Pancreas (tissue), 10 donors: ENCODE measurements at regions not wholly inside any gene's neighbourhood (a gene's known extent, or its start where the extent isn't known, plus 50 kb on each side); places are given as distances from the start of the nearest gene placed in this dataset.
A peak's percentile ranks its signal among the peaks of the same experiment; 100 is the strongest.

ENCODE experiments used
- ATAC-seq, 4 donors: fragments of 200-7000 bp; cut with Tn5 transposase; one replicate each; pipeline versions ENCODE4 v1.8.0 to v1.9.1; 2020; ENCODE audit warnings: mild to moderate bottlenecking in 4 of 4, moderate library complexity in 4 of 4
- DNase-seq, 6 donors: peaks; one replicate each; pipeline ENCODE4 v3.0.0-alpha.2; 2020
- FAIRE-seq: peaks from 2 replicates; lab custom pipeline; 2012; peaks lifted over from hg19 to GRCh38; lab: Jason Lieb, UNC
- H3K27ac ChIP-seq, 4 donors: fragments of 200-600 bp; sonication (generic); 1 replicate in 3 of 4; 2 replicates in 1 of 4; pipeline versions ENCODE4 v1.5.0 to v1.8.0; 2020
- H3K27me3 ChIP-seq, 4 donors: fragments of 200-600 bp; one replicate each; pipeline ENCODE4 v1.8.0; 2021
- H3K36me3 ChIP-seq, 3 donors: fragments of 200-600 bp; sonication (generic) in 1 of 3; one replicate each; pipeline versions ENCODE4 v1.5.0 to v1.8.0; 2020 to 2021
- H3K4me1 ChIP-seq, 3 donors: fragments of 200-600 bp; one replicate each; pipeline ENCODE4 v1.8.0; 2021
- H3K4me3 ChIP-seq, 4 donors: fragments of 200-600 bp; sonication (generic) in 2 of 4; one replicate each; pipeline versions ENCODE4 v1.5.0 to v1.8.0; 2020 to 2021
- H3K9me3 ChIP-seq, 4 donors: fragments of 200-600 bp; one replicate each; pipeline ENCODE4 v1.8.0; 2021
- WGBS, 2 donors: extraction: QIAGEN DNeasy Blood & Tissue Kit; methylation state at CpG; one replicate each; pipeline ENCODE4 v1.1.7; 2013; 5-methylcytosine and 5-hydroxymethylcytosine counted together
- intact Hi-C, 3 donors: fragments of 100-400 bp; cut with DNase I; formaldehyde crosslinking; loops; one replicate each; pipeline versions ENCODE4 v1.11.1 to v1.14.2; 2022
- TF ChIP-seq, protein P1 (sequence below), 4 donors: fragments of 200-600 bp; sonication (generic) in 3 of 4; IDR thresholded peaks; one replicate each; pipeline versions ENCODE4 v1.5.0 to v1.8.0; 2021; ENCODE audit warnings: antibody characterized with exemption in 4 of 4
- donor health status: healthy with polysubstance abuse.
- donor health status: DM: no; HTN: no; CAD: no; lungs with moderate emphysema.
- donor health status: DM: no; HTN: no; CAD: no.
- donor health status: control.
- donor health status: control.
- donor health status: Bipolar disorder and iron deficiency.
- donor health status: DM: yes; HTN: yes; CAD: no.
- donor health status: DM: no; HTN: no; CAD: no.
- donor health status: DM: no; HTN: no; CAD: no.
- donor health status: DM: yes; HTN: yes; CAD: no.

DNA sequence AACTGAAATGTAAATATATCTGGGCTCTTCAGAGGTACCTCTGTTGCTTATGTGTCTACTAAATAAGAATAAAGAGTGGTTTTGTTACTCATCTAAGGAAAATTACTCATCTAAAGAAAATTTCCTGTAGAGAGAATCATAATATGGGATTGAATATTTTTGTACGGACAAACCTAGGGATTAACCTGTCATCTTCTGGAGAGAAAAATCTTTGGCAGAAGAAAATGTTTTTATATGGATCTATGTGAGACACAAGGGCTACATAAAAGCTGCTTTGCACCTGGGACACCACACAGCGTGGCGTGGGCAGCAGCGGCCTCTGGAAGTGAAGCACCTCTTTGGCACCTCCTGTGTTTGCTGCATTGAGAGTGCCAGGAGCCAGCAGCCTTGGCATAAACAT, 242.9 kb upstream of the DACH1 start:
- H3K27me3 ChIP-seq: no peaks in the 10 kb centered on the region
- TF ChIP-seq, protein P1, sequence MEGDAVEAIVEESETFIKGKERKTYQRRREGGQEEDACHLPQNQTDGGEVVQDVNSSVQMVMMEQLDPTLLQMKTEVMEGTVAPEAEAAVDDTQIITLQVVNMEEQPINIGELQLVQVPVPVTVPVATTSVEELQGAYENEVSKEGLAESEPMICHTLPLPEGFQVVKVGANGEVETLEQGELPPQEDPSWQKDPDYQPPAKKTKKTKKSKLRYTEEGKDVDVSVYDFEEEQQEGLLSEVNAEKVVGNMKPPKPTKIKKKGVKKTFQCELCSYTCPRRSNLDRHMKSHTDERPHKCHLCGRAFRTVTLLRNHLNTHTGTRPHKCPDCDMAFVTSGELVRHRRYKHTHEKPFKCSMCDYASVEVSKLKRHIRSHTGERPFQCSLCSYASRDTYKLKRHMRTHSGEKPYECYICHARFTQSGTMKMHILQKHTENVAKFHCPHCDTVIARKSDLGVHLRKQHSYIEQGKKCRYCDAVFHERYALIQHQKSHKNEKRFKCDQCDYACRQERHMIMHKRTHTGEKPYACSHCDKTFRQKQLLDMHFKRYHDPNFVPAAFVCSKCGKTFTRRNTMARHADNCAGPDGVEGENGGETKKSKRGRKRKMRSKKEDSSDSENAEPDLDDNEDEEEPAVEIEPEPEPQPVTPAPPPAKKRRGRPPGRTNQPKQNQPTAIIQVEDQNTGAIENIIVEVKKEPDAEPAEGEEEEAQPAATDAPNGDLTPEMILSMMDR (IDR thresholded peaks at IDR 0.05): no peak
- no peaks in the 10 kb centered on the region for H3K9me3 ChIP-seq
- DNase-seq (peak in 1 of 6 donors; percentile 23), FAIRE-seq (no peak), ATAC-seq (no peak)
- H3K27ac ChIP-seq: no peak overlapping the region
- H3K4me1 ChIP-seq: no peaks in the 10 kb centered on the region
- no peaks in the 10 kb centered on the region for H3K36me3 ChIP-seq
- intact Hi-C loops: no loop called here
- H3K4me3 ChIP-seq: no peak overlapping the region
- 67 to 79% methylated on average over 4 of the region's 4 CpGs for WGBS, 2 donors

DNA sequence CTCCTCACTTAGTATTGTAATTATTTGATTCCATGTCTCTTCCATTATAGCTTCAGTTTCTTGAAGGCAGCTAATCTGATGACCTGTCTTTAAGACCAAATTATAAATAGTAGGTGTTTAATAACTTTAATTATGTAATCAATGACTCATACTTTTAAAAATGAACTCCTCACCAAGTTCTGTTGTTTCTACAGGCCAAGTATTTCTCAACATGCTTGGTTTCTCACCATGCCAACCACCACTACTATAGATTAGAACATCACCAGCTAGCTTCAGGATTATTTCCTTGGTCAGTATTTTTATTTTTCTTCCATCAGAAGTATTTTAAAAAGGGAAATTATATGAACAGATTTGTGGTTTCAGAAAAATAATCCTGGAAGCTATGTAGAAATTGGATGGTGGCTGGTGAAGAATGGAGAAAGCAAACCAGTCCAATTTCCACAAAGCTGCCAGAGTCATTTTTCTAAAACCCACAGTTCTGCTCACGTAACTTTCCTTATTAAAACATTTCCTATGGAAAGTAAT, 237.7 kb upstream of the DACH1 start:
- no peaks in the 10 kb centered on the region for H3K27me3 ChIP-seq
- no peak for FAIRE-seq
- no peak overlapping the region for H3K4me3 ChIP-seq
- no peak for DNase-seq
- 62 to 89% methylated on average over 1 of the region's 1 CpG for WGBS, 2 donors
- no peaks in the 10 kb centered on the region for H3K36me3 ChIP-seq
- ATAC-seq: peak in 3 of 4 donors; percentile 47 to 67 (median 64)
- H3K9me3 ChIP-seq: no peaks in the 10 kb centered on the region
- TF ChIP-seq, protein P1 (IDR thresholded peaks at IDR 0.05): no peak
- intact Hi-C loops: no loop called here
- H3K4me1 ChIP-seq: no peaks in the 10 kb centered on the region
- no peak overlapping the region for H3K27ac ChIP-seq

DNA sequence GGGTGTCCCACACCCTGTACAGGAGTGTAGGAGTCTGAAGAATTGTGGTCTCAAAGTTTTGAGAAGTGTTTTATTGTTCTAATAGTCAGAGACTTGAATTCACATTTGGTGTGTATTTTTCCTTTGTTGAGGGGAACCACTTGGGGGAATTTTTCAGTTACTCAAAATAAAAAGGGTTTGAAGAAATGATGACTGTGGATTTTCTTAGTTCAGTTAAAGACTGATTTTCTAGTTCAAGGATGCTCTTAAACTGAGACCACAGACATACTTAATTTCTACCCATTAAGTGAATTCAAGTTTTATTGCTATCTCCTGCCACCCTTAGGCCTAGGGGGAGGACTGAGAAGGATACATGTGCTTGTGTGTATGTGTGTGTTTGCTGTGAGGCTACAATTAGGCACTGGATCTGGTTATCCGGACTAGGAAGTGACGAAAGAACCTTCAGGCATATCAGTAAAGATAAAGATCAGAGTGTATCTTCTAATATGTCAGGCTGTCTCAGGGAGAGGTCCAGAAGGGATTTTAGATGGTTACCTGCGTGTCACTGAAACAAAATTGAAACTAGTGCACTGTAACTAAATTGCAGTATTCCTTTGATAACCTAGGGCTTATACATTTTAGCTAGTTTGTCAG, 234.9 kb upstream of the DACH1 start:
- FAIRE-seq: no peak

DNA sequence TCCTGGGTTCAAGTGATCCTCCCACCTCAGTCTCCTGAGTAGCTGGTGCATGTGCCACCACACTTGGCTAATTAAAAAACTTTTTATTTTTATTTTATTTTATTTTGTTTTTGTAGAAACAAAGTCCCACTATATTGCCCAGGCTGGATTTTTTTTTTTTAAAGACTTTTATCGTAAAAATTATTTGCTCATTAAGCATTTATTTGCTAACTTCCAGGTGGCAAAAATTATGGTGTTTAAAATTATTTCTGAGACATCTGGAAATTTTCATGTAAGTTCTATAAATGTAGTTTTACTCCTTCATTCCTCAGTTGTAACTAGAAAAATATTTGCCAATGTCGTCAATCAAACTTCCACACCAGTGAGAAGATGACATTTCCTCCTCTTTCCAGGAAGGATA, 233.3 kb upstream of the DACH1 start:
- TF ChIP-seq, protein P1 (IDR thresholded peaks at IDR 0.05): no peak
- FAIRE-seq (no peak), DNase-seq (no peak), ATAC-seq (no peak)
- H3K36me3 ChIP-seq: no peaks in the 10 kb centered on the region
- H3K27me3 ChIP-seq: no peaks in the 10 kb centered on the region
- no peaks in the 10 kb centered on the region for H3K9me3 ChIP-seq
- H3K27ac ChIP-seq: no peak overlapping the region
- no peak overlapping the region for H3K4me3 ChIP-seq
- intact Hi-C loops: no loop called here
- H3K4me1 ChIP-seq: no peaks in the 10 kb centered on the region
- WGBS, 2 donors: 48 to 74% methylated on average over 2 of the region's 2 CpGs

More for the DNA sequence above, 234.9 kb upstream of the DACH1 start:
- no peaks in the 10 kb centered on the region for H3K4me1 ChIP-seq
- no peaks in the 10 kb centered on the region for H3K36me3 ChIP-seq
- no peak overlapping the region for H3K4me3 ChIP-seq
- WGBS, 2 donors: 66 to 81% methylated on average over 3 of the region's 3 CpGs
- TF ChIP-seq, protein P1 (IDR thresholded peaks at IDR 0.05): no peak
- H3K27ac ChIP-seq: no peak overlapping the region
- no peaks in the 10 kb centered on the region for H3K27me3 ChIP-seq
- intact Hi-C loops: no loop called here
- H3K9me3 ChIP-seq: no peaks in the 10 kb centered on the region
- DNase-seq (no peak), ATAC-seq (no peak)

DNA sequence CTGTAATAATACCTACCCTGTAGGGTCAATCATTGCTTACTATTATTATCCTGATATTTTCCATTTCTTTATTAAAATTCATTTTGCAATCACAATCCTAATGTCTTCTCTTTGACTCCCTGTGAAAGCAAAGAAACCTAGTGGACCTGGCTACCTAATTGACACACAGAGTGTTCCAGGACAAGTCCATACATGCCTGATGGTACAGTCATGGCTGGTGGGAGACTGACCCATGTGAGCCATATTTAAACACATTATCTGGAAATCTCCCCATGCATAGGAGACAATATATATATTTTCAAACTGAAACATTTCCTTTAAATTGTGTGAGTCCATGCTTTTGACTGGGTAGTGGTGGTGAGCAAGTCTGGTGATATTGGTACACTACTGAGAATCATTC, 230.6 kb upstream of the DACH1 start:
- FAIRE-seq: no peak
- TF ChIP-seq, protein P1 (IDR thresholded peaks at IDR 0.05): no peak

More for the DNA sequence above, 230.6 kb upstream of the DACH1 start:
- no peak for ATAC-seq
- H3K9me3 ChIP-seq: no peaks in the 10 kb centered on the region
- H3K27ac ChIP-seq: no peak overlapping the region
- no peak for DNase-seq
- H3K4me1 ChIP-seq: no peaks in the 10 kb centered on the region
- intact Hi-C loops: no loop called here
- H3K36me3 ChIP-seq: no peaks in the 10 kb centered on the region
- no peak overlapping the region for H3K4me3 ChIP-seq
- no peaks in the 10 kb centered on the region for H3K27me3 ChIP-seq
